ENCODE measurements at regions not wholly inside any gene's neighbourhood (a gene's known extent, or its start where the extent isn't known, plus 50 kb on each side); places are given as distances from the start of the nearest gene placed in this dataset.
"Not testable (repeated sequence)": the region's sequence is repeated elsewhere in the genome, so short reads cannot be mapped to it uniquely, and the experiment has no call there.

- not testable (repeated sequence) for H3K9me3 ChIP-seq (ENCODE audit: control insufficient read depth in 2 of 2, low read length in 2 of 2); H3K27me3 ChIP-seq (ENCODE audit: control insufficient read depth in 1 of 2, insufficient read depth in 2 of 2, low read length in 2 of 2); H3K36me3 ChIP-seq (ENCODE audit: control insufficient read depth in 2 of 2, insufficient read depth in 2 of 2, low read length in 2 of 2); H3K4me1 ChIP-seq (ENCODE audit: control insufficient read depth, insufficient read depth, low read length); H3K9ac ChIP-seq (ENCODE audit: low read length in 2 of 2); H3K4me3 ChIP-seq (ENCODE audit: low read length in 2 of 2); H3K27ac ChIP-seq (ENCODE audit: low read length)
Measured at GRCh38 chr15:84152381-84152979, 83.1 kb upstream of the GOLGA6L4 start.

GRCh38 chr15:84153655-84154140 lies 81.9 kb upstream of the GOLGA6L4 start:
- not testable (repeated sequence) for H3K4me1 ChIP-seq (ENCODE audit: control insufficient read depth, insufficient read depth, low read length); H3K9me3 ChIP-seq (ENCODE audit: control insufficient read depth in 2 of 2, low read length in 2 of 2); H3K27ac ChIP-seq (ENCODE audit: low read length); H3K36me3 ChIP-seq (ENCODE audit: control insufficient read depth in 2 of 2, insufficient read depth in 2 of 2, low read length in 2 of 2); H3K4me3 ChIP-seq (ENCODE audit: low read length in 2 of 2); H3K9ac ChIP-seq (ENCODE audit: low read length in 2 of 2); H3K27me3 ChIP-seq (ENCODE audit: control insufficient read depth in 1 of 2, insufficient read depth in 2 of 2, low read length in 2 of 2)

- not testable (repeated sequence) for H3K9ac ChIP-seq (ENCODE audit: low read length in 2 of 2); H3K27ac ChIP-seq (ENCODE audit: low read length); H3K4me3 ChIP-seq (ENCODE audit: low read length in 2 of 2); H3K27me3 ChIP-seq (ENCODE audit: control insufficient read depth in 1 of 2, insufficient read depth in 2 of 2, low read length in 2 of 2); H3K36me3 ChIP-seq (ENCODE audit: control insufficient read depth in 2 of 2, insufficient read depth in 2 of 2, low read length in 2 of 2); H3K4me1 ChIP-seq (ENCODE audit: control insufficient read depth, insufficient read depth, low read length); H3K9me3 ChIP-seq (ENCODE audit: control insufficient read depth in 2 of 2, low read length in 2 of 2)
Measured at GRCh38 chr15:84154314-84154713, 81.3 kb upstream of the GOLGA6L4 start.

- not testable (repeated sequence) for H3K9me3 ChIP-seq (ENCODE audit: control insufficient read depth in 2 of 2, low read length in 2 of 2); H3K4me3 ChIP-seq (ENCODE audit: low read length in 2 of 2); H3K27ac ChIP-seq (ENCODE audit: low read length); H3K27me3 ChIP-seq (ENCODE audit: control insufficient read depth in 1 of 2, insufficient read depth in 2 of 2, low read length in 2 of 2); H3K4me1 ChIP-seq (ENCODE audit: control insufficient read depth, insufficient read depth, low read length); H3K36me3 ChIP-seq (ENCODE audit: control insufficient read depth in 2 of 2, insufficient read depth in 2 of 2, low read length in 2 of 2); H3K9ac ChIP-seq (ENCODE audit: low read length in 2 of 2)
Measured at GRCh38 chr15:84154787-84155186, 80.8 kb upstream of the GOLGA6L4 start.

- not testable (repeated sequence) for H3K4me3 ChIP-seq (ENCODE audit: low read length in 2 of 2); H3K27me3 ChIP-seq (ENCODE audit: control insufficient read depth in 1 of 2, insufficient read depth in 2 of 2, low read length in 2 of 2); H3K36me3 ChIP-seq (ENCODE audit: control insufficient read depth in 2 of 2, insufficient read depth in 2 of 2, low read length in 2 of 2); H3K9ac ChIP-seq (ENCODE audit: low read length in 2 of 2); H3K9me3 ChIP-seq (ENCODE audit: control insufficient read depth in 2 of 2, low read length in 2 of 2); H3K27ac ChIP-seq (ENCODE audit: low read length); H3K4me1 ChIP-seq (ENCODE audit: control insufficient read depth, insufficient read depth, low read length)
Measured at GRCh38 chr15:84155792-84156587, 79.6 kb upstream of the GOLGA6L4 start.

- H3K4me1 ChIP-seq (ENCODE audit: control insufficient read depth, insufficient read depth, low read length); H3K4me3 ChIP-seq (ENCODE audit: low read length in 2 of 2); H3K9ac ChIP-seq (ENCODE audit: low read length in 2 of 2); H3K27ac ChIP-seq (ENCODE audit: low read length); H3K27me3 ChIP-seq (ENCODE audit: control insufficient read depth in 1 of 2, insufficient read depth in 2 of 2, low read length in 2 of 2); H3K36me3 ChIP-seq (ENCODE audit: control insufficient read depth in 2 of 2, insufficient read depth in 2 of 2, low read length in 2 of 2); H3K9me3 ChIP-seq (ENCODE audit: control insufficient read depth in 2 of 2, low read length in 2 of 2): not testable (repeated sequence)
Measured at GRCh38 chr15:84156588-84156840, 79.1 kb upstream of the GOLGA6L4 start.

- not testable (repeated sequence) for H3K4me1 ChIP-seq (ENCODE audit: control insufficient read depth, insufficient read depth, low read length); H3K9ac ChIP-seq (ENCODE audit: low read length in 2 of 2); H3K27me3 ChIP-seq (ENCODE audit: control insufficient read depth in 1 of 2, insufficient read depth in 2 of 2, low read length in 2 of 2); H3K9me3 ChIP-seq (ENCODE audit: control insufficient read depth in 2 of 2, low read length in 2 of 2); H3K4me3 ChIP-seq (ENCODE audit: low read length in 2 of 2); H3K27ac ChIP-seq (ENCODE audit: low read length); H3K36me3 ChIP-seq (ENCODE audit: control insufficient read depth in 2 of 2, insufficient read depth in 2 of 2, low read length in 2 of 2)
Measured at GRCh38 chr15:84157056-84157632, 78.4 kb upstream of the GOLGA6L4 start.

- not testable (repeated sequence) for H3K27ac ChIP-seq (ENCODE audit: low read length)
Measured at GRCh38 chr15:84157857-84158256, 77.7 kb upstream of the GOLGA6L4 start.

GRCh38 chr15:84159346-84160269 lies 76.0 kb upstream of the GOLGA6L4 start:
- H3K4me1 ChIP-seq (ENCODE audit: control insufficient read depth, insufficient read depth, low read length); H3K4me3 ChIP-seq (ENCODE audit: low read length in 2 of 2); H3K27ac ChIP-seq (ENCODE audit: low read length); H3K27me3 ChIP-seq (ENCODE audit: control insufficient read depth in 1 of 2, insufficient read depth in 2 of 2, low read length in 2 of 2); H3K36me3 ChIP-seq (ENCODE audit: control insufficient read depth in 2 of 2, insufficient read depth in 2 of 2, low read length in 2 of 2); H3K9ac ChIP-seq (ENCODE audit: low read length in 2 of 2); H3K9me3 ChIP-seq (ENCODE audit: control insufficient read depth in 2 of 2, low read length in 2 of 2): not testable (repeated sequence)

More at GRCh38 chr15:84157857-84158256, 77.7 kb upstream of the GOLGA6L4 start:
- not testable (repeated sequence) for H3K9ac ChIP-seq (ENCODE audit: low read length in 2 of 2); H3K4me3 ChIP-seq (ENCODE audit: low read length in 2 of 2); H3K27me3 ChIP-seq (ENCODE audit: control insufficient read depth in 1 of 2, insufficient read depth in 2 of 2, low read length in 2 of 2); H3K9me3 ChIP-seq (ENCODE audit: control insufficient read depth in 2 of 2, low read length in 2 of 2); H3K36me3 ChIP-seq (ENCODE audit: control insufficient read depth in 2 of 2, insufficient read depth in 2 of 2, low read length in 2 of 2); H3K4me1 ChIP-seq (ENCODE audit: control insufficient read depth, insufficient read depth, low read length)

GRCh38 chr15:84164423-84165292 lies 70.9 kb upstream of the GOLGA6L4 start:
- H3K4me3 ChIP-seq (ENCODE audit: low read length in 2 of 2); H3K27me3 ChIP-seq (ENCODE audit: control insufficient read depth in 1 of 2, insufficient read depth in 2 of 2, low read length in 2 of 2); H3K36me3 ChIP-seq (ENCODE audit: control insufficient read depth in 2 of 2, insufficient read depth in 2 of 2, low read length in 2 of 2); H3K9me3 ChIP-seq (ENCODE audit: control insufficient read depth in 2 of 2, low read length in 2 of 2); H3K4me1 ChIP-seq (ENCODE audit: control insufficient read depth, insufficient read depth, low read length); H3K27ac ChIP-seq (ENCODE audit: low read length); H3K9ac ChIP-seq (ENCODE audit: low read length in 2 of 2): not testable (repeated sequence)
